ENCODE measurements at regions not wholly inside any gene's neighbourhood (a gene's known extent, or its start where the extent isn't known, plus 50 kb on each side); places are given as distances from the start of the nearest gene placed in this dataset.

- H3K4me3 ChIP-seq (ENCODE audit: extremely low read depth in 1 of 4, insufficient read depth in 2 of 4, low read depth in 3 of 4, low read length in 4 of 4) = no peak overlapping the region
- CTCF ChIA-PET (ENCODE audit: partially characterized antibody) = interaction anchor here (0.6 to 2.5 kb wide), 22 partner anchors 8 to 1291 kb away, joined by 3 to 13 read pairs (median 3); no protein-coding TSS in a partner anchor
- WGBS, 2 experiments (ENCODE audit: extremely low coverage in 1 of 2, insufficient coverage in 1 of 2, insufficient read length in 1 of 2, insufficient replicate concordance in 2 of 2, low coverage in 1 of 2, low lambda C conversion rate in 2 of 2, missing lambda C conversion rate in 1 of 2) = 88% methylated on average over 10 of the region's 10 CpGs; no CpG with 5 or more reads in 1 of the 2 experiments
Observed at GRCh38 chr14:89011355-89012281, 187.2 kb downstream of the TTC8 start.

More at GRCh38 chr14:89011355-89012281, 187.2 kb downstream of the TTC8 start:
- H4K20me1 ChIP-seq (replicated peaks in 1 of 2; ENCODE audit: control insufficient read depth in 1 of 2, insufficient read depth in 2 of 2, low read length in 2 of 2) = no peaks in the 10 kb centered on the region
- no peak overlapping the region for H3K23ac ChIP-seq (ENCODE audit: insufficient read length)
- H3K56ac ChIP-seq (replicated peaks; ENCODE audit: insufficient read length, low read depth, low read length) = no peak overlapping the region
- H2AFZ ChIP-seq (ENCODE audit: low read length) = peak overlapping the region; percentile 61; the same call in 1 of the 2 replicates
- DNase-seq (ENCODE audit: low read depth in 1 of 2, low spot score in 2 of 2) (no peak), FAIRE-seq (no peak)
- no peaks in the 10 kb centered on the region for H3K79me1 ChIP-seq (ENCODE audit: low read depth, low read length)
- TF ChIP-seq ATF3 (IDR thresholded peaks at IDR 0.05; ENCODE audit: insufficient read depth, low read depth, low read length) (no peak), SP4 (IDR thresholded peaks at IDR 0.05; ENCODE audit: low read length) (no peak), CEBPB (IDR thresholded peaks at IDR 0.05; ENCODE audit: low read depth, low read length) (peak; percentile 43; the same call in 1 of the 2 replicates), SIX5 (IDR thresholded peaks at IDR 0.05; ENCODE audit: low read depth, low read length) (peak; percentile 56; the same call in 1 of the 2 replicates)
- H4K91ac ChIP-seq (replicated peaks; ENCODE audit: insufficient read length, low read length) = no peak overlapping the region
- H3K9ac ChIP-seq (replicated peaks in 1 of 4; ENCODE audit: extremely low read depth in 1 of 4, low read depth in 3 of 4, low read length in 3 of 4) = no peak overlapping the region
- no peaks in the 10 kb centered on the region for H3K79me2 ChIP-seq (ENCODE audit: control insufficient read depth in 1 of 2, insufficient read depth in 2 of 2, low read length in 2 of 2)
- H3K14ac ChIP-seq (ENCODE audit: insufficient read length) = no peak overlapping the region
- no peak overlapping the region for H2AK5ac ChIP-seq (ENCODE audit: low read depth, low read length)
- no peak overlapping the region for H2BK5ac ChIP-seq (ENCODE audit: low read depth, low read length)
- no peak overlapping the region for H4K5ac ChIP-seq (ENCODE audit: insufficient read length, low read depth, low read length)
- H3K27ac ChIP-seq (ENCODE audit: low read depth, low read length) = no peak overlapping the region
- POLR2A ChIA-PET (ENCODE audit: partially characterized antibody) = interaction anchor here (0.6 kb wide), 1 partner anchor 383 kb away, joined by 3 read pairs; no protein-coding TSS in a partner anchor
- H2BK12ac ChIP-seq (ENCODE audit: low read depth, low read length) = no peak overlapping the region
- no peaks in the 10 kb centered on the region for H3K23me2 ChIP-seq (ENCODE audit: low read depth, low read length)
- H3K36me3 ChIP-seq (ENCODE audit: control insufficient read depth in 2 of 4, insufficient read depth in 4 of 4, low read length in 3 of 4) = no peaks in the 10 kb centered on the region
- no peak overlapping the region for H2BK120ac ChIP-seq (replicated peaks; ENCODE audit: low read depth, low read length)
- H3K18ac ChIP-seq (ENCODE audit: extremely low read depth, low read length) = no peak overlapping the region
- no peaks in the 10 kb centered on the region for H3K4me1 ChIP-seq (replicated peaks in 1 of 4; ENCODE audit: control insufficient read depth in 3 of 4, insufficient read depth in 4 of 4, low read length in 3 of 4)
- H3K27me3 ChIP-seq (replicated peaks in 1 of 4; ENCODE audit: control insufficient read depth in 3 of 4, extremely low read depth in 1 of 4, insufficient read depth in 3 of 4, low read length in 3 of 4) = no peaks in the 10 kb centered on the region
- H4K8ac ChIP-seq (ENCODE audit: extremely low read depth, insufficient read depth, low read length) = no peak overlapping the region
- no peak overlapping the region for H2BK20ac ChIP-seq (ENCODE audit: low read length)
- H2BK15ac ChIP-seq (ENCODE audit: low read length) = no peak overlapping the region
- H3K4ac ChIP-seq (replicated peaks; ENCODE audit: insufficient read length, low read depth, low read length) = no peak overlapping the region
- no peak overlapping the region for H3K4me2 ChIP-seq (ENCODE audit: insufficient read depth in 1 of 2, low read depth in 2 of 2, low read length in 2 of 2)
- H3K9me3 ChIP-seq (ENCODE audit: insufficient read depth in 2 of 2, low read depth in 1 of 2, low read length in 1 of 2) = 0 out of 4 replicates have a peak, but pooled peaks cover 0 to 2% of the 10 kb centered on the region in 2 experiments

All from H1 (cell line).